K562 (cell line): ENCODE measurements at regions not wholly inside any gene's neighbourhood (a gene's known extent, or its start where the extent isn't known, plus 50 kb on each side); places are given as distances from the start of the nearest gene placed in this dataset.

Experiments used
- ATAC-seq: fragments of 200-7000 bp; cut with Tn5 transposase; 3 replicates; pipeline ENCODE4 v1.9.1; 2020; ENCODE audit warnings: moderate library complexity
- BruUV-seq: library from RNA; stranded (reverse); fragments of 400-500 nt; replicated peaks from 2 replicates; lab custom pipeline; 2021; lab: Mats Ljungman, UMichigan
- CTCF ChIA-PET: fragments of 300-600 bp; formaldehyde crosslinking; extraction: SDS; loops from one replicate; lab custom pipeline; 2021; ENCODE audit warnings: low intra/inter-chr PET ratio; lab: Yijun Ruan, JAX
- POLR2A ChIA-PET: fragments of 300-600, 350-650 bp; sonication (Branson Sonifier 250); formaldehyde crosslinking; extraction: SDS; loops from one replicate; lab custom pipeline; 2021; ENCODE audit warnings: antibody characterized with exemption, inconsistent platforms; lab: Yijun Ruan, JAX
- DNase-seq, 4 experiments: peaks; one replicate each; pipeline versions ENCODE4 v3.0.0 to v3.0.0-alpha.2; 2011 to 2018; ENCODE audit warnings: low spot score in 3 of 4, mixed read lengths in 3 of 4; ENCODE audit errors: extremely low read depth in 1 of 4
- FAIRE-seq: peaks from 2 replicates; lab custom pipeline; 2011; peaks lifted over from hg19 to GRCh38; lab: Jason Lieb, UNC
- H2AFZ ChIP-seq: 2 replicates; pipeline ENCODE4 v1.6.0; 2011; ENCODE audit warnings: low read depth, low read length, control low read depth, inconsistent platforms
- H3K27ac ChIP-seq: fragments of 200-600 bp; 3 replicates; pipeline ENCODE4 v1.8.0; 2011; ENCODE audit warnings: low read depth, mild to moderate bottlenecking, control low read depth, inconsistent platforms, low read length, moderate library complexity, mixed read lengths; ENCODE audit errors: extremely low read depth
- H3K27me3 ChIP-seq, 2 experiments: fragments of 300-600 bp in 1 of 2; 2 replicates in 1 of 2; 3 replicates in 1 of 2; pipeline versions ENCODE4 v1.6.0 to v1.8.0; 2011; ENCODE audit warnings: inconsistent platforms in 2 of 2, low read length in 2 of 2, mild to moderate bottlenecking in 1 of 2, mixed read lengths in 1 of 2, moderate library complexity in 1 of 2; ENCODE audit not compliant: control insufficient read depth in 2 of 2, insufficient read depth in 2 of 2
- H3K36me3 ChIP-seq: fragments of 300-600 bp; 3 replicates; pipeline ENCODE4 v1.8.0; 2011; ENCODE audit warnings: mild to moderate bottlenecking, low read length, inconsistent platforms; ENCODE audit not compliant: control insufficient read depth, insufficient read depth
- H3K4me1 ChIP-seq, 2 experiments: fragments of 200-600 bp in 1 of 2; replicated peaks in 1 of 2; 2 replicates in 1 of 2; 3 replicates in 1 of 2; pipeline versions ENCODE4 v1.5.1 to v1.8.0; 2011; ENCODE audit warnings: inconsistent platforms in 2 of 2, low read length in 2 of 2, mild to moderate bottlenecking in 1 of 2, mixed read lengths in 1 of 2, moderate library complexity in 1 of 2; ENCODE audit not compliant: control insufficient read depth in 2 of 2, insufficient read depth in 2 of 2
- H3K4me2 ChIP-seq: 2 replicates; pipeline ENCODE4 v1.6.1; 2011; ENCODE audit warnings: low read length, control low read depth, inconsistent platforms, mixed read lengths; ENCODE audit not compliant: insufficient read depth
- H3K4me3 ChIP-seq: fragments of 200-600 bp; sonication (generic), shearing (Covaris generic); 2 replicates; pipeline ENCODE4 v1.5.1; 2016; ENCODE audit warnings: control low read depth, inconsistent platforms
- H3K79me2 ChIP-seq: fragments of 200-600 bp; 3 replicates; pipeline ENCODE4 v1.8.0; 2011; ENCODE audit warnings: low read length, inconsistent platforms; ENCODE audit not compliant: control insufficient read depth, insufficient read depth
- H3K9ac ChIP-seq, 2 experiments: 2 replicates each; pipeline versions ENCODE4 v1.6.0 to v1.6.1; 2011; ENCODE audit warnings: low read depth in 2 of 2, low read length in 2 of 2, control low read depth in 1 of 2, inconsistent platforms in 1 of 2, mild to moderate bottlenecking in 1 of 2, mixed read lengths in 1 of 2; ENCODE audit not compliant: insufficient read depth in 1 of 2
- H3K9me1 ChIP-seq: one replicate; pipeline ENCODE4 v1.6.0; 2011; ENCODE audit warnings: inconsistent platforms, mild to moderate bottlenecking, low read length, moderate library complexity; ENCODE audit not compliant: control insufficient read depth, insufficient read depth
- H3K9me3 ChIP-seq: replicated peaks from 2 replicates; pipeline ENCODE4 v1.5.1; 2011; ENCODE audit warnings: low read depth, low read length, inconsistent platforms; ENCODE audit not compliant: control insufficient read depth, insufficient read depth
- H4K20me1 ChIP-seq: replicated peaks from 2 replicates; pipeline ENCODE4 v1.6.1; 2011; ENCODE audit warnings: low read length, inconsistent platforms, mixed read lengths; ENCODE audit not compliant: control insufficient read depth, insufficient read depth
- FOXK2 ChIP-seq, 2 experiments: fragments of 450-650 bp; IDR thresholded peaks in 1 of 2; conservative IDR thresholded peaks in 1 of 2; 2 replicates each; pipeline ENCODE4 v1.6.1; 2016; ENCODE audit warnings: low read depth in 2 of 2, mild to moderate bottlenecking in 1 of 2
- MTF1 ChIP-seq: fragments of 250-450 bp; sonication (Bioruptor Pico); IDR thresholded peaks from 2 replicates; pipeline ENCODE4 v1.9.0; 2021; ENCODE audit warnings: moderate library complexity, mild to moderate bottlenecking, inconsistent platforms, borderline replicate concordance
- MXI1 ChIP-seq: IDR thresholded peaks from 2 replicates; pipeline ENCODE4 v1.6.1; 2011; ENCODE audit warnings: low read depth, mild to moderate bottlenecking, improper control_type of control experiment, low read length
- PATZ1 ChIP-seq: fragments of 250-450 bp; sonication (Bioruptor Pico); IDR thresholded peaks from 2 replicates; pipeline ENCODE4 v1.5.0; 2020; ENCODE audit warnings: mild to moderate bottlenecking, borderline replicate concordance
- RBM15 ChIP-seq: fragments of 200-400 bp; formaldehyde crosslinking; IDR thresholded peaks from 2 replicates; pipeline ENCODE4 v1.6.1; 2018; ENCODE audit warnings: mild to moderate bottlenecking, low read length, moderate library complexity; ENCODE audit not compliant: insufficient read depth
- ZNF695 ChIP-seq: fragments of 450-650 bp; formaldehyde crosslinking; IDR thresholded peaks from 2 replicates; pipeline ENCODE4 v1.4.0; 2020; ENCODE audit warnings: mild to moderate bottlenecking, moderate library complexity
- WGBS: fragments of 100-300 bp; shearing (Covaris generic); methylation state at CpG from one replicate; pipeline ENCODE4 v1.1.6; 2016; ENCODE audit warnings: low coverage, mixed read lengths; ENCODE audit not compliant: insufficient coverage; ENCODE audit errors: missing lambda C conversion rate; 5-methylcytosine and 5-hydroxymethylcytosine counted together
- in situ Hi-C: fragments of 300-500 bp; cut with MboI; formaldehyde crosslinking; loops from 4 replicates; pipeline ENCODE4 v1.15.0; 2018; ENCODE audit warnings: inconsistent platforms, mixed read lengths
- intact Hi-C: fragments of 100-400 bp; cut with micrococcal nuclease; formaldehyde crosslinking; loops from 2 replicates; pipeline ENCODE4 v1.14.2; 2022

- Histone ChIP-seq H2AFZ (no peak overlapping the region), H3K9me3 (no peaks in the 10 kb centered on the region), H3K4me3 (no peak overlapping the region), H3K4me1 (no peaks in the 10 kb centered on the region), H3K79me2 (no peaks in the 10 kb centered on the region), H3K4me2 (no peak overlapping the region), H3K9me1 (no peaks in the 10 kb centered on the region), H3K27ac (no peak overlapping the region), H4K20me1 (no peaks in the 10 kb centered on the region), H3K9ac (no peak overlapping the region), H3K36me3 (no peaks in the 10 kb centered on the region), H3K27me3 (no peaks in the 10 kb centered on the region)
- in situ Hi-C loops (no loop called here), intact Hi-C loops (no loop called here)
- WGBS = 3% methylated on average over 6 of the region's 7 CpGs
- FAIRE-seq (no peak), ATAC-seq (no peak), DNase-seq (no peak)
- ChIA-PET POLR2A (no interaction called here), CTCF (no interaction called here)
- no peak for TF ChIP-seq MXI1
- no peak for TF ChIP-seq MTF1 (CRISPR knock-in tag)
- TF ChIP-seq PATZ1 (CRISPR knock-in tag) = no peak
- no peak for TF ChIP-seq RBM15
- TF ChIP-seq ZNF695 (CRISPR knock-in tag) = no peak
- no peak for TF ChIP-seq FOXK2 (conservative IDR thresholded peaks at IDR 0.05 in 1 of 2, IDR thresholded peaks at IDR 0.05 in 1 of 2; ENCODE audit: low read depth in 2 of 2)
- no TSS peak for BruUV-seq
Observed at GRCh38 chr4:181465826-181466225, 777.4 kb upstream of the TENM3 start.
